ENCODE measurements at regions not wholly inside any gene's neighbourhood (a gene's known extent, or its start where the extent isn't known, plus 50 kb on each side); places are given as distances from the start of the nearest gene placed in this dataset.

GRCh38 chr5:9771079-9771478, 140.9 kb upstream of the TAS2R1 start:
- TF ChIP-seq, protein P1, sequence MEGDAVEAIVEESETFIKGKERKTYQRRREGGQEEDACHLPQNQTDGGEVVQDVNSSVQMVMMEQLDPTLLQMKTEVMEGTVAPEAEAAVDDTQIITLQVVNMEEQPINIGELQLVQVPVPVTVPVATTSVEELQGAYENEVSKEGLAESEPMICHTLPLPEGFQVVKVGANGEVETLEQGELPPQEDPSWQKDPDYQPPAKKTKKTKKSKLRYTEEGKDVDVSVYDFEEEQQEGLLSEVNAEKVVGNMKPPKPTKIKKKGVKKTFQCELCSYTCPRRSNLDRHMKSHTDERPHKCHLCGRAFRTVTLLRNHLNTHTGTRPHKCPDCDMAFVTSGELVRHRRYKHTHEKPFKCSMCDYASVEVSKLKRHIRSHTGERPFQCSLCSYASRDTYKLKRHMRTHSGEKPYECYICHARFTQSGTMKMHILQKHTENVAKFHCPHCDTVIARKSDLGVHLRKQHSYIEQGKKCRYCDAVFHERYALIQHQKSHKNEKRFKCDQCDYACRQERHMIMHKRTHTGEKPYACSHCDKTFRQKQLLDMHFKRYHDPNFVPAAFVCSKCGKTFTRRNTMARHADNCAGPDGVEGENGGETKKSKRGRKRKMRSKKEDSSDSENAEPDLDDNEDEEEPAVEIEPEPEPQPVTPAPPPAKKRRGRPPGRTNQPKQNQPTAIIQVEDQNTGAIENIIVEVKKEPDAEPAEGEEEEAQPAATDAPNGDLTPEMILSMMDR (IDR thresholded peaks at IDR 0.05) = no peak
- TF ChIP-seq EZH2 (IDR thresholded peaks at IDR 0.05; ENCODE audit: borderline replicate concordance, insufficient read depth, low read depth, low read length, poor library complexity, severe bottlenecking) = no peak

Data from B cell (primary cell).